IMR-90 (cell line): ENCODE measurements at regions not wholly inside any gene's neighbourhood (a gene's known extent, or its start where the extent isn't known, plus 50 kb on each side); places are given as distances from the start of the nearest gene placed in this dataset.

Source experiments
- ATAC-seq: fragments of 200-7000 bp; cut with Tn5 transposase; 2 replicates; pipeline ENCODE4 v1.9.1; 2020; ENCODE audit warnings: low read depth, mild to moderate bottlenecking, moderate library complexity
- BruUV-seq: library from RNA; stranded (reverse); fragments of 400-500 nt; replicated peaks from 2 replicates; lab custom pipeline; 2021; lab: Mats Ljungman, UMichigan
- CTCF ChIA-PET: fragments of 300-600 bp; formaldehyde crosslinking; extraction: SDS; loops from one replicate; lab custom pipeline; 2021; ENCODE audit warnings: antibody characterized with exemption; lab: Yijun Ruan, JAX
- POLR2A ChIA-PET: fragments of 300-600 bp; sonication (Branson Sonifier 250); formaldehyde crosslinking; loops from one replicate; lab custom pipeline; 2022; ENCODE audit warnings: antibody characterized with exemption; ENCODE audit not compliant: unreplicated experiment; lab: Charles Lee
- DNase-seq: peaks from one replicate; pipeline ENCODE4 v3.0.0; 2013
- H2AFZ ChIP-seq: replicated peaks from 2 replicates; pipeline ENCODE3; 2013; ENCODE audit warnings: low read length, mild to moderate bottlenecking; ENCODE audit not compliant: poor library complexity
- H2AK5ac ChIP-seq: 2 replicates; pipeline ENCODE4 v1.6.1; 2013; ENCODE audit warnings: low read depth, low read length, inconsistent platforms
- H2AK9ac ChIP-seq: replicated peaks from 2 replicates; pipeline ENCODE3; 2013; ENCODE audit warnings: mild to moderate bottlenecking, low read depth, low read length, moderate library complexity; ENCODE audit not compliant: poor library complexity
- H2BK120ac ChIP-seq: 2 replicates; pipeline ENCODE4 v1.6.1; 2013; ENCODE audit warnings: low read depth, low read length, inconsistent platforms
- H2BK15ac ChIP-seq: 3 replicates; pipeline ENCODE4 v1.6.1; 2013; ENCODE audit warnings: low read depth, low read length, inconsistent platforms
- H2BK20ac ChIP-seq: 2 replicates; pipeline ENCODE4 v1.6.1; 2013; ENCODE audit warnings: low read depth, mild to moderate bottlenecking, inconsistent platforms, low read length, moderate library complexity
- H2BK5ac ChIP-seq: 2 replicates; pipeline ENCODE4 v1.6.1; 2013; ENCODE audit warnings: mild to moderate bottlenecking, low read depth, low read length, inconsistent platforms; ENCODE audit not compliant: poor library complexity, severe bottlenecking
- H3K14ac ChIP-seq: replicated peaks from 2 replicates; pipeline ENCODE4 v1.6.1; 2013; ENCODE audit warnings: low read depth, low read length, inconsistent platforms
- H3K18ac ChIP-seq: 2 replicates; pipeline ENCODE4 v1.6.1; 2013; ENCODE audit warnings: low read depth, low read length, control low read depth
- H3K23ac ChIP-seq: 2 replicates; pipeline ENCODE4 v1.6.1; 2013; ENCODE audit warnings: low read depth, low read length, inconsistent platforms
- H3K27ac ChIP-seq: 2 replicates; pipeline ENCODE4 v1.5.1; 2013; ENCODE audit warnings: mild to moderate bottlenecking, control low read depth, low read length; ENCODE audit not compliant: insufficient read depth
- H3K27me3 ChIP-seq: 2 replicates; pipeline ENCODE4 v1.6.1; 2013; ENCODE audit warnings: low read length; ENCODE audit not compliant: control insufficient read depth, insufficient read depth
- H3K36me3 ChIP-seq: 2 replicates; pipeline ENCODE4 v1.6.1; 2013; ENCODE audit warnings: low read length, mixed read lengths; ENCODE audit not compliant: control insufficient read depth, insufficient read depth
- H3K4ac ChIP-seq: 2 replicates; pipeline ENCODE4 v1.6.1; 2013; ENCODE audit warnings: low read depth, low read length, inconsistent platforms
- H3K4me1 ChIP-seq: 2 replicates; pipeline ENCODE4 v1.6.1; 2013; ENCODE audit warnings: low read length, mixed read lengths; ENCODE audit not compliant: control insufficient read depth, insufficient read depth
- H3K4me2 ChIP-seq: 2 replicates; pipeline ENCODE4 v1.6.1; 2013; ENCODE audit warnings: low read depth, mild to moderate bottlenecking, control low read depth, low read length, moderate library complexity
- H3K4me3 ChIP-seq: 2 replicates; pipeline ENCODE4 v1.5.1; 2013; ENCODE audit warnings: low read depth, mild to moderate bottlenecking, control low read depth, low read length, moderate library complexity; ENCODE audit not compliant: insufficient read depth
- H3K56ac ChIP-seq: 2 replicates; pipeline ENCODE4 v1.6.1; 2013; ENCODE audit warnings: low read length, inconsistent platforms; ENCODE audit not compliant: insufficient read depth; ENCODE audit errors: extremely low read depth
- H3K79me1 ChIP-seq, 2 experiments: 2 replicates each; pipeline ENCODE4 v1.6.1; 2013; ENCODE audit warnings: low read length in 2 of 2, inconsistent platforms in 1 of 2, low read depth in 1 of 2
- H3K9ac ChIP-seq: 2 replicates; pipeline ENCODE4 v1.6.1; 2013; ENCODE audit warnings: low read depth, low read length, control low read depth
- H3K9me1 ChIP-seq: 2 replicates; pipeline ENCODE4 v1.6.1; 2013; ENCODE audit warnings: low read length, inconsistent platforms; ENCODE audit not compliant: insufficient read depth
- H3K9me3 ChIP-seq: 2 replicates; pipeline ENCODE4 v1.6.1; 2013; ENCODE audit warnings: low read length; ENCODE audit not compliant: control insufficient read depth, insufficient read depth
- H4K20me1 ChIP-seq: 2 replicates; pipeline ENCODE4 v1.6.1; 2013; ENCODE audit warnings: low read length, inconsistent platforms; ENCODE audit not compliant: insufficient read depth
- H4K5ac ChIP-seq: 2 replicates; pipeline ENCODE4 v1.6.1; 2013; ENCODE audit warnings: mild to moderate bottlenecking, low read depth, low read length, control low read depth
- H4K8ac ChIP-seq, 2 experiments: 2 replicates each; pipeline ENCODE4 v1.6.1; 2013; ENCODE audit warnings: low read depth in 2 of 2, low read length in 2 of 2, control low read depth in 1 of 2, inconsistent platforms in 1 of 2
- H4K91ac ChIP-seq: 2 replicates; pipeline ENCODE4 v1.6.1; 2013; ENCODE audit warnings: low read depth, low read length, inconsistent platforms; ENCODE audit not compliant: insufficient read depth
- MXI1 ChIP-seq: IDR thresholded peaks from 2 replicates; pipeline ENCODE4 v1.6.1; 2012; ENCODE audit warnings: low read depth, mild to moderate bottlenecking, low read length, moderate library complexity, borderline replicate concordance
- WGBS, 2 experiments: methylation state at CpG; one replicate each; pipeline versions ENCODE4 v1.1.5 to v1.1.7; 2013; ENCODE audit warnings: missing lambda C conversion rate in 2 of 2; ENCODE audit not compliant: insufficient read length in 1 of 2; ENCODE audit errors: extremely low coverage in 2 of 2; 5-methylcytosine and 5-hydroxymethylcytosine counted together
- dilution Hi-C: fragments of 300-500 bp; cut with HindIII; formaldehyde crosslinking; loops from one replicate; pipeline ENCODE4 v1.14.3; 2018; ENCODE audit warnings: low sequenced_read_pairs; ENCODE audit not compliant: unreplicated experiment
- in situ Hi-C: fragments of 300-500 bp; cut with MboI; formaldehyde crosslinking; loops from 3 replicates; pipeline ENCODE4 v1.14.3; 2019; ENCODE audit warnings: low sequenced_read_pairs, inconsistent platforms, mixed read lengths
- intact Hi-C: fragments of 100-400 bp; cut with micrococcal nuclease; formaldehyde crosslinking; loops from 2 replicates; pipeline ENCODE4 v1.10.0; 2022

- Histone ChIP-seq H2BK20ac (no peak overlapping the region), H3K79me1 (no peaks in the 10 kb centered on the region), H2AFZ (no peak overlapping the region), H3K27me3 (no peaks in the 10 kb centered on the region), H3K23ac (no peak overlapping the region), H4K20me1 (no peaks in the 10 kb centered on the region), H3K4me1 (no peaks in the 10 kb centered on the region), H2BK5ac (no peak overlapping the region), H4K91ac (no peak overlapping the region), H2BK15ac (no peak overlapping the region), H3K56ac (no peak overlapping the region), H4K5ac (no peak overlapping the region), H3K14ac (no peak overlapping the region), H3K4me3 (no peak overlapping the region), H2AK5ac (no peak overlapping the region), H3K36me3 (no peaks in the 10 kb centered on the region), H3K4ac (no peak overlapping the region), H3K18ac (no peak overlapping the region), H4K8ac (no peak overlapping the region), H3K4me2 (no peak overlapping the region), H3K9me1 (no peaks in the 10 kb centered on the region), H3K27ac (no peak overlapping the region), H2AK9ac (no peak overlapping the region), H2BK120ac (no peak overlapping the region), H3K9me3 (peaks cover 4% of the 10 kb centered on the region), H3K9ac (no peak overlapping the region)
- no peak for TF ChIP-seq MXI1
- no TSS peak for BruUV-seq
- in situ Hi-C loops (no loop called here), intact Hi-C loops (no loop called here), dilution Hi-C loops (no loop called here)
- ChIA-PET POLR2A (no interaction called here), CTCF (no interaction called here)
- DNase-seq (no peak), ATAC-seq (no peak)
- WGBS, 2 experiments, result no CpG with 5 or more reads among the region's 3 CpGs
Measured at GRCh38 chr15:94934440-94934839, 703.1 kb downstream of the MCTP2 start.
